ENCODE measurements at regions not wholly inside any gene's neighbourhood (a gene's known extent, or its start where the extent isn't known, plus 50 kb on each side); places are given as distances from the start of the nearest gene placed in this dataset.

GRCh38 chrX:150227873-150228410 is 135.2 kb upstream of the MAMLD1 start:
- H3K4me3 ChIP-seq (ENCODE audit: insufficient read depth in 1 of 2, low read depth in 1 of 2, low read length in 2 of 2) = no peak overlapping the region
- H2AFZ ChIP-seq (ENCODE audit: low read depth, low read length) = no peak overlapping the region
- H2BK120ac ChIP-seq (ENCODE audit: low read depth, low read length) = no peak overlapping the region

GRCh38 chrX:150228431-150228830 is 134.7 kb upstream of the MAMLD1 start:
- Histone ChIP-seq H3K27me3 (ENCODE audit: control insufficient read depth in 1 of 2, insufficient read depth in 1 of 2, low read length in 2 of 2) (peaks cover 0 to 53% of the 10 kb centered on the region in 2 experiments), H3K4me2 (ENCODE audit: low read length, poor library complexity, severe bottlenecking) (no peak overlapping the region), H2BK12ac (ENCODE audit: low read length in 2 of 2) (no peak overlapping the region), H3K79me1 (replicated peaks; ENCODE audit: low read length, poor library complexity, severe bottlenecking) (no peaks in the 10 kb centered on the region), H3K18ac (ENCODE audit: low read depth in 1 of 2, low read length in 2 of 2) (no peak overlapping the region), H3K14ac (ENCODE audit: low read length in 2 of 2) (no peak overlapping the region), H3K4me1 (ENCODE audit: control insufficient read depth, insufficient read depth, low read depth, low read length) (no peaks in the 10 kb centered on the region), H3K23ac (ENCODE audit: low read length in 2 of 2) (no peak overlapping the region), H2BK120ac (ENCODE audit: low read depth, low read length) (no peak overlapping the region), H3K27ac (ENCODE audit: low read length, poor library complexity, severe bottlenecking) (no peak overlapping the region), H3K4ac (ENCODE audit: low read depth in 1 of 2, low read length in 2 of 2) (no peak overlapping the region), H4K8ac (ENCODE audit: low read length) (no peak overlapping the region), H2BK5ac (ENCODE audit: low read depth, low read length, poor library complexity, severe bottlenecking) (no peak overlapping the region), H4K91ac (ENCODE audit: low read length) (no peak overlapping the region), H3K36me3 (ENCODE audit: control insufficient read depth in 1 of 2, insufficient read depth in 2 of 2, low read depth in 1 of 2, low read length in 2 of 2) (no peaks in the 10 kb centered on the region), H3K9me3 (ENCODE audit: control insufficient read depth, low read length) (no peaks in the 10 kb centered on the region), H2AFZ (ENCODE audit: low read depth, low read length) (no peak overlapping the region), H2BK15ac (ENCODE audit: low read depth, poor library complexity, severe bottlenecking) (no peak overlapping the region), H2AK5ac (ENCODE audit: low read length, severe bottlenecking) (no peak overlapping the region), H3K9ac (ENCODE audit: low read length) (no peak overlapping the region), H3K4me3 (ENCODE audit: insufficient read depth in 1 of 2, low read depth in 1 of 2, low read length in 2 of 2) (no peak overlapping the region)
- DNase-seq = no peak
- 94% methylated on average over 3 of the region's 3 CpGs for WGBS

More at GRCh38 chrX:150227873-150228410, 135.2 kb upstream of the MAMLD1 start:
- Histone ChIP-seq H2BK12ac (ENCODE audit: low read length in 2 of 2) (no peak overlapping the region), H3K4me2 (ENCODE audit: low read length, poor library complexity, severe bottlenecking) (no peak overlapping the region), H2BK5ac (ENCODE audit: low read depth, low read length, poor library complexity, severe bottlenecking) (no peak overlapping the region), H3K9me3 (ENCODE audit: control insufficient read depth, low read length) (no peaks in the 10 kb centered on the region), H3K4me1 (ENCODE audit: control insufficient read depth, insufficient read depth, low read depth, low read length) (no peaks in the 10 kb centered on the region), H3K27me3 (ENCODE audit: control insufficient read depth in 1 of 2, insufficient read depth in 1 of 2, low read length in 2 of 2) (peaks cover 0 to 57% of the 10 kb centered on the region in 2 experiments), H4K8ac (ENCODE audit: low read length) (no peak overlapping the region), H3K9ac (ENCODE audit: low read length) (no peak overlapping the region), H3K79me1 (replicated peaks; ENCODE audit: low read length, poor library complexity, severe bottlenecking) (no peaks in the 10 kb centered on the region), H3K27ac (ENCODE audit: low read length, poor library complexity, severe bottlenecking) (no peak overlapping the region), H2AK5ac (ENCODE audit: low read length, severe bottlenecking) (no peak overlapping the region), H2BK15ac (ENCODE audit: low read depth, poor library complexity, severe bottlenecking) (no peak overlapping the region), H3K36me3 (ENCODE audit: control insufficient read depth in 1 of 2, insufficient read depth in 2 of 2, low read depth in 1 of 2, low read length in 2 of 2) (no peaks in the 10 kb centered on the region), H3K4ac (ENCODE audit: low read depth in 1 of 2, low read length in 2 of 2) (no peak overlapping the region), H3K18ac (ENCODE audit: low read depth in 1 of 2, low read length in 2 of 2) (no peak overlapping the region), H4K91ac (ENCODE audit: low read length) (no peak overlapping the region), H3K23ac (ENCODE audit: low read length in 2 of 2) (no peak overlapping the region), H3K14ac (ENCODE audit: low read length in 2 of 2) (no peak overlapping the region)
- DNase-seq = no peak
- 98% methylated on average over 7 of the region's 7 CpGs for WGBS

- Histone ChIP-seq H3K18ac (ENCODE audit: low read depth in 1 of 2, low read length in 2 of 2) (no peak overlapping the region), H3K4me1 (ENCODE audit: control insufficient read depth, insufficient read depth, low read depth, low read length) (no peaks in the 10 kb centered on the region), H3K27me3 (ENCODE audit: control insufficient read depth in 1 of 2, insufficient read depth in 1 of 2, low read length in 2 of 2) (peaks cover 0 to 50% of the 10 kb centered on the region in 2 experiments), H3K27ac (ENCODE audit: low read length, poor library complexity, severe bottlenecking) (no peak overlapping the region), H4K91ac (ENCODE audit: low read length) (no peak overlapping the region), H2BK5ac (ENCODE audit: low read depth, low read length, poor library complexity, severe bottlenecking) (no peak overlapping the region), H4K8ac (ENCODE audit: low read length) (no peak overlapping the region), H3K9ac (ENCODE audit: low read length) (no peak overlapping the region), H3K4me3 (ENCODE audit: insufficient read depth in 1 of 2, low read depth in 1 of 2, low read length in 2 of 2) (no peak overlapping the region), H3K4ac (ENCODE audit: low read depth in 1 of 2, low read length in 2 of 2) (no peak overlapping the region), H3K36me3 (ENCODE audit: control insufficient read depth in 1 of 2, insufficient read depth in 2 of 2, low read depth in 1 of 2, low read length in 2 of 2) (no peaks in the 10 kb centered on the region), H2BK15ac (ENCODE audit: low read depth, poor library complexity, severe bottlenecking) (no peak overlapping the region), H2BK120ac (ENCODE audit: low read depth, low read length) (no peak overlapping the region), H2AK5ac (ENCODE audit: low read length, severe bottlenecking) (no peak overlapping the region), H2BK12ac (ENCODE audit: low read length in 2 of 2) (no peak overlapping the region), H3K9me3 (ENCODE audit: control insufficient read depth, low read length) (no peaks in the 10 kb centered on the region), H2AFZ (ENCODE audit: low read depth, low read length) (no peak overlapping the region), H3K23ac (ENCODE audit: low read length in 2 of 2) (no peak overlapping the region), H3K4me2 (ENCODE audit: low read length, poor library complexity, severe bottlenecking) (no peak overlapping the region), H3K14ac (ENCODE audit: low read length in 2 of 2) (no peak overlapping the region), H3K79me1 (replicated peaks; ENCODE audit: low read length, poor library complexity, severe bottlenecking) (no peaks in the 10 kb centered on the region)
- no CpG with 5 or more reads among the region's 1 CpG for WGBS
- DNase-seq = no peak
Observed at GRCh38 chrX:150229030-150229429, 134.1 kb upstream of the MAMLD1 start.

- no peak for DNase-seq
- WGBS = 100% methylated on average over 1 of the region's 1 CpG
- no peak overlapping the region for H3K18ac ChIP-seq (ENCODE audit: low read depth in 1 of 2, low read length in 2 of 2)
- H2BK15ac ChIP-seq (ENCODE audit: low read depth, poor library complexity, severe bottlenecking) = no peak overlapping the region
- no peaks in the 10 kb centered on the region for H3K4me1 ChIP-seq (ENCODE audit: control insufficient read depth, insufficient read depth, low read depth, low read length)
- no peak overlapping the region for H4K8ac ChIP-seq (ENCODE audit: low read length)
- no peak overlapping the region for H3K27ac ChIP-seq (ENCODE audit: low read length, poor library complexity, severe bottlenecking)
- H3K14ac ChIP-seq (ENCODE audit: low read length in 2 of 2) = no peak overlapping the region
- H3K79me1 ChIP-seq (replicated peaks; ENCODE audit: low read length, poor library complexity, severe bottlenecking) = no peaks in the 10 kb centered on the region
- no peak overlapping the region for H2BK5ac ChIP-seq (ENCODE audit: low read depth, low read length, poor library complexity, severe bottlenecking)
- H3K9ac ChIP-seq (ENCODE audit: low read length) = no peak overlapping the region
- H2AK5ac ChIP-seq (ENCODE audit: low read length, severe bottlenecking) = no peak overlapping the region
- no peak overlapping the region for H3K4me3 ChIP-seq (ENCODE audit: insufficient read depth in 1 of 2, low read depth in 1 of 2, low read length in 2 of 2)
- no peak overlapping the region for H2BK12ac ChIP-seq (ENCODE audit: low read length in 2 of 2)
- H3K4me2 ChIP-seq (ENCODE audit: low read length, poor library complexity, severe bottlenecking) = no peak overlapping the region
- no peaks in the 10 kb centered on the region for H3K36me3 ChIP-seq (ENCODE audit: control insufficient read depth in 1 of 2, insufficient read depth in 2 of 2, low read depth in 1 of 2, low read length in 2 of 2)
- no peak overlapping the region for H3K23ac ChIP-seq (ENCODE audit: low read length in 2 of 2)
- H3K4ac ChIP-seq (ENCODE audit: low read depth in 1 of 2, low read length in 2 of 2) = no peak overlapping the region
- H2BK120ac ChIP-seq (ENCODE audit: low read depth, low read length) = no peak overlapping the region
- H4K91ac ChIP-seq (ENCODE audit: low read length) = no peak overlapping the region
- H3K27me3 ChIP-seq (ENCODE audit: control insufficient read depth in 1 of 2, insufficient read depth in 1 of 2, low read length in 2 of 2) = peaks cover 0 to 46% of the 10 kb centered on the region in 2 experiments
- no peak overlapping the region for H2AFZ ChIP-seq (ENCODE audit: low read depth, low read length)
- peaks cover 4% of the 10 kb centered on the region for H3K9me3 ChIP-seq (ENCODE audit: control insufficient read depth, low read length)
Observed at GRCh38 chrX:150229481-150229880, 133.6 kb upstream of the MAMLD1 start.
